ENCODE measurements at regions not wholly inside any gene's neighbourhood (a gene's known extent, or its start where the extent isn't known, plus 50 kb on each side); places are given as distances from the start of the nearest gene placed in this dataset.

DNA sequence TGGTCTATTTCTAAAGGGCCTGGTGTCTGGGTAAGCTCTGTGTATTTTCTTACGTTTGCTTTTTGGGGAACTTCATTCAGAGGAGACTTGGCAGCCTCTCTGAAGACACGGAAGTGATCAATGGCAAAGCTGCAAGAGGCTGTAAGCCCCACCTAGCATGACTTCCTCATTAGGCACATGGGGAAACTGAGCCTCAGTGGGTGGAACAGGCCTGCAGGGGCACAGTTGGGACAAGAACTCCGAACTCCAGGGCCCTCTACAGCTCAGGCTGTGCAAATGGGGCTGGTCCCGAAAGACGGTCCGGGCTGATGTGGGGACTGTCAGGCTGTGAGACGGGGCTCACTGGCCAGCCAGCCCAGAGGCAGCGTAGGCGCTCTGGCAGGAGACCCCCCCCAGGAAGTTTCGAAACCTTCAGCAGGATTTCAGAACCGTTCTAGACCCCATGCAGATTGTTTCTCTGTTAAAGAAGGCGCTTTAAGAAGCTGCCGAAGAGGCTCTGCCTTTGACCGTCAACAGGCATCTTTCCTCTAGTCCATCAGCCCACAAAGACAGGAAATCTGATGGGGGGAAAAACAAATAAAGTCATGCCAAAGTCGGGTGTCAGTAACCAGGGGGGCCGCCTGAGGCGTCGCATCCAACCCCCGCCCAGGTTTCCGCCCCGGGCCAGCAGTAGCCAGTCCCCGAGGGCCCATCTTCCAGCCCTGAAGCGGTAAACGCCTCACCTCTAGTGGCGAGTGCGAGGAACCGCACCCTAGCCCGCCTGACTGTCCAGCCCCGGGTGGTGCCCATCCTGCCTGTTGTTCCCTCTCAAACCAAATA, 79.8 kb upstream of the TBC1D3K start:
- H3K4me3 ChIP-seq (ENCODE audit: low read depth, low read length): no peak overlapping the region

DNA sequence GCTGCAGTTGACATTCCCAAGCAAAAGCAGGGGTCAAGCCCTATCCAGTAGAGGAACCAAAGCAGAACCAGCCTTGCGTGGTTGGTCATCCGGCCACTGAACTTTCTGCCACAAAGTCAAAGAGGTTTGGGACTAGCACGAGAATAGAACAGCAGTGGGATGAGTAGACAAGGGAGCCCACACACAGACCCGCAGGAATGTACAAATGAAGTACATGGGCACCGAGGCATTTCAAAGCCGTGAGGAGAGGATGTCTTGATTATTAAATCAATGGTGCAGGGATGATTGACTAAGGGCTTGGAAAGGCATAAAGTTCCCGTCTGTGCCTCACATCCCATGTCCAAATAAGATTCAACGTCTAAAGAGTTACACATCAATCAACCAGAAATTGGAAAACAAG, 81.8 kb upstream of the TBC1D3K start:
- TF ChIP-seq, protein P1, sequence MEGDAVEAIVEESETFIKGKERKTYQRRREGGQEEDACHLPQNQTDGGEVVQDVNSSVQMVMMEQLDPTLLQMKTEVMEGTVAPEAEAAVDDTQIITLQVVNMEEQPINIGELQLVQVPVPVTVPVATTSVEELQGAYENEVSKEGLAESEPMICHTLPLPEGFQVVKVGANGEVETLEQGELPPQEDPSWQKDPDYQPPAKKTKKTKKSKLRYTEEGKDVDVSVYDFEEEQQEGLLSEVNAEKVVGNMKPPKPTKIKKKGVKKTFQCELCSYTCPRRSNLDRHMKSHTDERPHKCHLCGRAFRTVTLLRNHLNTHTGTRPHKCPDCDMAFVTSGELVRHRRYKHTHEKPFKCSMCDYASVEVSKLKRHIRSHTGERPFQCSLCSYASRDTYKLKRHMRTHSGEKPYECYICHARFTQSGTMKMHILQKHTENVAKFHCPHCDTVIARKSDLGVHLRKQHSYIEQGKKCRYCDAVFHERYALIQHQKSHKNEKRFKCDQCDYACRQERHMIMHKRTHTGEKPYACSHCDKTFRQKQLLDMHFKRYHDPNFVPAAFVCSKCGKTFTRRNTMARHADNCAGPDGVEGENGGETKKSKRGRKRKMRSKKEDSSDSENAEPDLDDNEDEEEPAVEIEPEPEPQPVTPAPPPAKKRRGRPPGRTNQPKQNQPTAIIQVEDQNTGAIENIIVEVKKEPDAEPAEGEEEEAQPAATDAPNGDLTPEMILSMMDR (IDR thresholded peaks at IDR 0.05; ENCODE audit: low read depth, low read length): no peak

More for the DNA sequence above, 79.8 kb upstream of the TBC1D3K start:
- TF ChIP-seq, protein P1 (IDR thresholded peaks at IDR 0.05; ENCODE audit: low read depth, low read length): peak; percentile 98

DNA sequence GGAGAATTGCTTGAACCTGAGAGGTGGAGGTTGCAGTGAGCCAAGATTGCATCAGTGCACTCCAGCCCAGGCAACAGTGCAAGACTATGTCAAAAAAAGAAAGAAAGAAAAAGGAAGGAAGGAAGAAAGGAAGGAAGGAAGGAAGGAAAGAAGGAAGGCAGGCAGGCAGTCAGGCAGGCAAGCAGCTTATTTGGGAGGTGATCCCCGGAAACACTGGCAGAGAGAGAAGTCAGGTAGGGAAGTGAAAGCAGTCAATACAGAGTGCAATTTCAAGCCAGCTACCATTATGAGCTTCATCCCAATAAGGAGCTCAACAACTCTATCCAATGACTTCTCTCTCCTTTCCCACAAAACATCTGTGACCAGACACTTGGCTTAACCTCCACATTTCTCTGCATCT, 83.0 kb upstream of the TBC1D3K start:
- no peak overlapping the region for H3K4me3 ChIP-seq (ENCODE audit: low read depth, low read length)
- TF ChIP-seq, protein P1 (IDR thresholded peaks at IDR 0.05; ENCODE audit: low read depth, low read length): no peak

More for the DNA sequence above, 81.8 kb upstream of the TBC1D3K start:
- H3K4me3 ChIP-seq (ENCODE audit: low read depth, low read length): no peak overlapping the region

DNA sequence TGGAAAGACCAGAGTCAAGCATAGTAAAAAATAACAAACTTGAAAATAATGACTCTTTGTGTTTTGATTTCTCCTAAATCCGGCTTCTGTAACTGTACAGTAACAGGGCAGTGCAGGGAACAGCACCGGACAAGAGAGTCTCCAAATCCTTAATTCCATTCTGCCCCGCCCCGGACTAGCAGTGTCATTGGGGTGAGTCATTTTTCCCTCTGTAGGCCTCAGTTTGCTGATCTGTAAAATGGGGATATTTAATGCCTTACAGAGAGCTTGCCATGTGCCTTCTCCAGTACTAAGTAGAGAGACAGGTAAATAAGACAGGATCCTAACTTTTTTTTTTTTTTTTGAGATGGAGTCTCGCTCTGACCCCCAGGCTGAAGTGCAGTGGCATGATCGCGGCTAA, 83.6 kb upstream of the TBC1D3K start:
- no peak overlapping the region for H3K4me3 ChIP-seq (ENCODE audit: low read depth, low read length)
- TF ChIP-seq, protein P1 (IDR thresholded peaks at IDR 0.05; ENCODE audit: low read depth, low read length): no peak

DNA sequence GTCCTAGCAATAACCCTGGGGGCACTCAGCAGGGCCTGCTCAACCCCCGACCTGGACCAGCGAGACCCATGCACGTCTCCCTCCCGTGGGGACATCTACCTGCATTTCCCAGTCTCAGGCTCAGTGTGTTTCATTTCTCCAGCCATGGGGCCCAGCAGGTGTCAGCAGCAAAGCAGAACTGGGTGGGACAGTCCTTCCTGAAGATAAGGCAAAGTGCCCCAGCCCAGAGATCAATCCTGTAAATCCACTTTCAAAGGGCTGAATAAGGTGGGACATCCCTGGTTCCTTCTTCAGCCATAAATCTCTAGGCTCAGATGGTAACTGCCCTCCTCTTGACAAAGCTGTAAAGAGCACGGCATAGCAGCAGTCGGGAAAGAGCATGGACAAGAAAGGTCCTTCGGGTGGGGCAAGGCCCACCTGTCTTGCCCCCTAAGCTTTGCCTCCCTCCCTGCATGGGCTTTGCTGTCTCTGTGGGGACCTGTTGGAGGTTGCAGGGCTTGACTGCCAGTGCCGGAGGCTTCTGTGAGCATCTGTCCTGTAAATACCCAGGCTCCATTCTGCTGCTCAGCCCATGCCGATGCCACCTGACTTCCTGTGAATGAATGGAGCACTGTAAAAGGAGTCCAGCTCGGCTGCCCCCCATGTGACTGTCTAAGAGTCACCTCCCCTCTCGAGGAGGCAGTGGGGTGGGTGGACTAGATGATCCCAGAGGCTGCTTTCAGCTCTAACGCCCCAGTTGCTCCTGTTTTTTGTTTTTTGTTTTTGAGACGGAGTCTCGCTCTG, 84.8 kb upstream of the TBC1D3K start:
- H3K4me3 ChIP-seq (ENCODE audit: low read depth, low read length): no peak overlapping the region
- TF ChIP-seq, protein P1 (IDR thresholded peaks at IDR 0.05; ENCODE audit: low read depth, low read length): no peak

DNA sequence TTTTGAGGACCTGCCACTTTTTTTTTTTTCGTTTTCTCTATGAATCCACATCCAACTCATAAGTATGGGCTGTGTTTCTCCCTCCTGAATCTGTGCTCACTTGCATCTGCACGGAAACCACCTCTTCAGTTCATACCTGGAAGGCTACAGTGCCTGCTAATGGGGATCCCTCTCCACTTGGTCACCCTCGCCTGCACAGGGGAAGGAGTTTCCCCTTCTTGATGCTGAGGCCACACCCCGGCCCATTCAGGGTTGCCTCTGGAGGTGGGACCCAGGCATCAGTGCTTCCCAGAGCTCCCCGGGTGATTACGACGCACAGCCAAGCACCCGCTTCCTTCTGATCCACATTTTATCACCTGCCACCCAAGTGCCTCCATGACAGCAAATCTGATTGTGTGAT, 85.9 kb upstream of the TBC1D3K start:
- TF ChIP-seq, protein P1 (IDR thresholded peaks at IDR 0.05; ENCODE audit: low read depth, low read length): no peak
- no peak overlapping the region for H3K4me3 ChIP-seq (ENCODE audit: low read depth, low read length)

DNA sequence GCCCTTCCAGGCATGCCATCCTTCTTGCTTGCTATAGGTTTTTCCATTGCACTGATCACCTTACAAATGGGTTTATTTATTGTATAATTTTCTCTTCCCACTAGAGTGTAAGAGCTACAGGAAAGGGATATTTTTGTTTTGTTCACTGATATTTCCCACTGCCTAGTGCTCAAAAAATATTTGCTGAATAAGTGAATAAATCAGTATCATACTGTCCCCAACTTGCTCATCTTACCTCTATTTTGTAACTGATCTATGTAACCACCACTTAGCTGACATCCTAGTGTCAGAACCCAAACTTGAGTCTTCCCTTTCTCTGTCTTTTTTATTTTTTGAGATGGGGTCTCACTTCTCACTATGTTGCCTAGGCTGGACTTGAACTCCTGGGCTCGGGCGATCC, 87.6 kb upstream of the TBC1D3K start:
- TF ChIP-seq, protein P1 (IDR thresholded peaks at IDR 0.05; ENCODE audit: low read depth, low read length): no peak
- no peak overlapping the region for H3K4me3 ChIP-seq (ENCODE audit: low read depth, low read length)
